Natural killer cell treated with Interleukin-12 subunit alpha and Interleukin-12 subunit beta and Interleukin-15 and Interleukin-18, amount 100 ng/mL, for 72 hours (primary cell): ENCODE measurements at regions not wholly inside any gene's neighbourhood (a gene's known extent, or its start where the extent isn't known, plus 50 kb on each side); places are given as distances from the start of the nearest gene placed in this dataset.
"Not testable (repeated sequence)": the region's sequence is repeated elsewhere in the genome, so short reads cannot be mapped to it uniquely, and the experiment has no call there.

Experiments
- ATAC-seq, 2 donors: fragments of 150-1000 bp; cut with Tn5 transposase in 1 of 2; sonication (Bioruptor Pico), chemical (Tn5 transposase) in 1 of 2; 2 replicates each; pipeline ENCODE4 v1.10.0; 2021
- DNase-seq: peaks from one replicate; pipeline ENCODE4 v3.0.0; 2022; ENCODE audit warnings: low spot score
- H3K27ac Mint-ChIP-seq, 2 donors: 1 replicate in 1 of 2; 2 replicates in 1 of 2; pipeline ENCODE4 v1.8.0; 2022; ENCODE audit warnings: mixed read lengths in 2 of 2, mild to moderate bottlenecking in 1 of 2, moderate library complexity in 1 of 2
- H3K27me3 Mint-ChIP-seq, 2 donors: 1 replicate in 1 of 2; 2 replicates in 1 of 2; pipeline ENCODE4 v1.8.0; 2022; ENCODE audit warnings: mixed read lengths in 2 of 2
- H3K36me3 Mint-ChIP-seq: one replicate; pipeline ENCODE4 v1.8.0; 2022; ENCODE audit warnings: mixed read lengths
- H3K4me1 Mint-ChIP-seq, 2 donors: 1 replicate in 1 of 2; 2 replicates in 1 of 2; pipeline ENCODE4 v1.8.0; 2022; ENCODE audit warnings: low read depth in 2 of 2, mixed read lengths in 2 of 2, mild to moderate bottlenecking in 1 of 2
- H3K4me3 Mint-ChIP-seq: one replicate; pipeline ENCODE4 v1.8.0; 2022; ENCODE audit warnings: mixed read lengths
- H3K9me3 Mint-ChIP-seq: 2 replicates; pipeline ENCODE4 v1.8.0; 2022; ENCODE audit warnings: mixed read lengths

GRCh38 chr4:124435274-124435950, 277.1 kb downstream of the ANKRD50 start:
- Mint-ChIP-seq H3K4me1 (no peaks in the 10 kb centered on the region), H3K27me3 (no peaks in the 10 kb centered on the region), H3K4me3 (no peak overlapping the region), H3K27ac (no peak overlapping the region), H3K9me3 (peaks cover 9% of the 10 kb centered on the region), H3K36me3 (no peaks in the 10 kb centered on the region)
- ATAC-seq (no peak), DNase-seq (no peak)

GRCh38 chr4:124437853-124438495, 274.6 kb downstream of the ANKRD50 start:
- no peaks in the 10 kb centered on the region for H3K27me3 Mint-ChIP-seq
- H3K9me3 Mint-ChIP-seq: peaks cover 14% of the 10 kb centered on the region
- ATAC-seq: no peak
- H3K4me1 Mint-ChIP-seq: no peaks in the 10 kb centered on the region
- no peak overlapping the region for H3K4me3 Mint-ChIP-seq
- H3K36me3 Mint-ChIP-seq: no peaks in the 10 kb centered on the region
- H3K27ac Mint-ChIP-seq: no peak overlapping the region
- no peak for DNase-seq

- H3K27ac Mint-ChIP-seq: no peak overlapping the region
- H3K4me3 Mint-ChIP-seq: no peak overlapping the region
- no peak for ATAC-seq
- DNase-seq: no peak
- peaks cover 13% of the 10 kb centered on the region for H3K9me3 Mint-ChIP-seq
- no peaks in the 10 kb centered on the region for H3K4me1 Mint-ChIP-seq
- H3K36me3 Mint-ChIP-seq: no peaks in the 10 kb centered on the region
- no peaks in the 10 kb centered on the region for H3K27me3 Mint-ChIP-seq
Observed at GRCh38 chr4:124445071-124445470, 267.5 kb downstream of the ANKRD50 start.

- H3K27me3 Mint-ChIP-seq: no peaks in the 10 kb centered on the region
- H3K9me3 Mint-ChIP-seq: peaks cover 12% of the 10 kb centered on the region
- no peak for DNase-seq
- ATAC-seq: no peak
- no peak overlapping the region for H3K4me3 Mint-ChIP-seq
- H3K27ac Mint-ChIP-seq: no peak overlapping the region
- H3K4me1 Mint-ChIP-seq: no peaks in the 10 kb centered on the region
- H3K36me3 Mint-ChIP-seq: no peaks in the 10 kb centered on the region
Observed at GRCh38 chr4:124449881-124450280, 262.7 kb downstream of the ANKRD50 start.

- Mint-ChIP-seq H3K9me3 (peaks cover 12% of the 10 kb centered on the region), H3K4me1 (no peaks in the 10 kb centered on the region), H3K27me3 (no peaks in the 10 kb centered on the region), H3K4me3 (no peak overlapping the region), H3K36me3 (no peaks in the 10 kb centered on the region), H3K27ac (no peak overlapping the region)
- DNase-seq (no peak), ATAC-seq (no peak)
Observed at GRCh38 chr4:124450851-124451250, 261.7 kb downstream of the ANKRD50 start.

GRCh38 chr4:124454772-124455270, 257.7 kb downstream of the ANKRD50 start:
- Mint-ChIP-seq H3K27me3 (no peaks in the 10 kb centered on the region), H3K4me1 (no peaks in the 10 kb centered on the region), H3K9me3 (peaks cover 7% of the 10 kb centered on the region), H3K27ac (no peak overlapping the region), H3K4me3 (no peak overlapping the region), H3K36me3 (no peaks in the 10 kb centered on the region)
- DNase-seq (no peak), ATAC-seq (no peak)

GRCh38 chr4:124455671-124456070, 256.9 kb downstream of the ANKRD50 start:
- Mint-ChIP-seq H3K4me1 (no peaks in the 10 kb centered on the region), H3K9me3 (peaks cover 4% of the 10 kb centered on the region), H3K27ac (no peak overlapping the region), H3K4me3 (no peak overlapping the region), H3K27me3 (no peaks in the 10 kb centered on the region), H3K36me3 (no peaks in the 10 kb centered on the region)
- ATAC-seq (no peak), DNase-seq (no peak)

- ATAC-seq: no peak
- H3K27ac Mint-ChIP-seq: no peak overlapping the region
- H3K9me3 Mint-ChIP-seq: peaks cover 6% of the 10 kb centered on the region
- no peaks in the 10 kb centered on the region for H3K27me3 Mint-ChIP-seq
- no peak overlapping the region for H3K4me3 Mint-ChIP-seq
- no peaks in the 10 kb centered on the region for H3K36me3 Mint-ChIP-seq
- DNase-seq: no peak
- no peaks in the 10 kb centered on the region for H3K4me1 Mint-ChIP-seq
Observed at GRCh38 chr4:124459196-124459940, 253.2 kb downstream of the ANKRD50 start.

- no peak for DNase-seq
- ATAC-seq: no peak
- peaks cover 6% of the 10 kb centered on the region for H3K9me3 Mint-ChIP-seq
- H3K36me3 Mint-ChIP-seq: no peaks in the 10 kb centered on the region
- no peaks in the 10 kb centered on the region for H3K4me1 Mint-ChIP-seq
- no peaks in the 10 kb centered on the region for H3K27me3 Mint-ChIP-seq
- H3K27ac Mint-ChIP-seq: no peak overlapping the region
- no peak overlapping the region for H3K4me3 Mint-ChIP-seq
Observed at GRCh38 chr4:124459941-124460310, 252.6 kb downstream of the ANKRD50 start.

GRCh38 chr4:124461592-124461991, 250.9 kb downstream of the ANKRD50 start:
- not testable (repeated sequence) for H3K9me3 Mint-ChIP-seq, H3K27ac Mint-ChIP-seq, DNase-seq, H3K4me3 Mint-ChIP-seq, H3K36me3 Mint-ChIP-seq, ATAC-seq, H3K27me3 Mint-ChIP-seq, H3K4me1 Mint-ChIP-seq

GRCh38 chr4:124462954-124463828, 249.3 kb downstream of the ANKRD50 start:
- H3K9me3 Mint-ChIP-seq: peaks cover 9% of the 10 kb centered on the region
- H3K4me1 Mint-ChIP-seq: no peaks in the 10 kb centered on the region
- ATAC-seq (no peak), DNase-seq (no peak)
- H3K27ac Mint-ChIP-seq: no peak overlapping the region
- no peak overlapping the region for H3K4me3 Mint-ChIP-seq
- no peaks in the 10 kb centered on the region for H3K36me3 Mint-ChIP-seq
- no peaks in the 10 kb centered on the region for H3K27me3 Mint-ChIP-seq

GRCh38 chr4:124464836-124465235, 247.7 kb downstream of the ANKRD50 start:
- ATAC-seq: no peak
- Mint-ChIP-seq H3K4me3 (no peak overlapping the region), H3K27ac (no peak overlapping the region)

GRCh38 chr4:124468360-124468759, 244.2 kb downstream of the ANKRD50 start:
- no peaks in the 10 kb centered on the region for H3K36me3 Mint-ChIP-seq
- H3K4me3 Mint-ChIP-seq: no peak overlapping the region
- ATAC-seq (no peak), DNase-seq (no peak)
- no peaks in the 10 kb centered on the region for H3K4me1 Mint-ChIP-seq
- H3K9me3 Mint-ChIP-seq: peaks cover 6% of the 10 kb centered on the region
- H3K27ac Mint-ChIP-seq: no peak overlapping the region
- H3K27me3 Mint-ChIP-seq: no peaks in the 10 kb centered on the region

More at GRCh38 chr4:124464836-124465235, 247.7 kb downstream of the ANKRD50 start:
- DNase-seq: no peak
- Mint-ChIP-seq H3K36me3 (no peaks in the 10 kb centered on the region), H3K4me1 (no peaks in the 10 kb centered on the region), H3K9me3 (peaks cover 12% of the 10 kb centered on the region), H3K27me3 (no peaks in the 10 kb centered on the region)
